Esophagus muscularis mucosa (tissue), 4 donors: ENCODE measurements at regions not wholly inside any gene's neighbourhood (a gene's known extent, or its start where the extent isn't known, plus 50 kb on each side); places are given as distances from the start of the nearest gene placed in this dataset.

Source experiments
- DNase-seq: peaks from one replicate; pipeline ENCODE4 v3.0.0-alpha.2; 2017; ENCODE audit errors: extremely low spot score
- H3K27ac ChIP-seq, 4 donors: fragments of 200-600 bp; sonication (generic); replicated peaks in 1 of 4; 1 replicate in 3 of 4; 2 replicates in 1 of 4; pipeline ENCODE4 v1.5.1; 2016 to 2019; ENCODE audit warnings: mild to moderate bottlenecking in 1 of 4
- H3K27me3 ChIP-seq, 4 donors: fragments of 200-600 bp; sonication (generic); one replicate each; pipeline versions ENCODE4 v1.5.1 to v1.6.0; 2016 to 2019
- H3K36me3 ChIP-seq, 4 donors: fragments of 200-600 bp; sonication (generic); one replicate each; pipeline ENCODE4 v1.5.1; 2016 to 2019
- H3K4me1 ChIP-seq, 4 donors: fragments of 200-600 bp; sonication (generic); one replicate each; pipeline ENCODE4 v1.5.1; 2016 to 2019
- H3K4me3 ChIP-seq, 4 donors: fragments of 200-600 bp; sonication (generic); 1 replicate in 2 of 4; 2 replicates in 2 of 4; pipeline ENCODE4 v1.5.1; 2016 to 2019; ENCODE audit warnings: mild to moderate bottlenecking in 4 of 4, moderate library complexity in 1 of 4
- H3K9me3 ChIP-seq, 4 donors: fragments of 200-600 bp; sonication (generic); 1 replicate in 3 of 4; 2 replicates in 1 of 4; pipeline ENCODE4 v1.5.1; 2016 to 2019
- EP300 ChIP-seq: sonication (generic); formaldehyde crosslinking; IDR thresholded peaks from one replicate; pipeline ENCODE4 v1.6.1; 2017; ENCODE audit warnings: antibody characterized with exemption
- POLR2A ChIP-seq: fragments of 450-650 bp; IDR thresholded peaks from one replicate; pipeline ENCODE4 v1.6.1; 2017; ENCODE audit warnings: antibody characterized with exemption, moderate library complexity, mild to moderate bottlenecking, low read depth
- POLR2AphosphoS5 ChIP-seq, 2 donors: sonication (generic); formaldehyde crosslinking; IDR thresholded peaks; one replicate each; pipeline ENCODE4 v1.6.1; 2017; ENCODE audit warnings: antibody characterized with exemption in 2 of 2
- WGBS: methylation state at CpG from one replicate; pipeline ENCODE4 v1.1.5; 2018; 5-methylcytosine and 5-hydroxymethylcytosine counted together
- intact Hi-C: fragments of 100-400 bp; cut with DNase I; formaldehyde crosslinking; loops from one replicate; pipeline ENCODE4 v1.15.1; 2023
- TF ChIP-seq, protein P1 (sequence below), 3 experiments: fragments of 200-600 bp in 2 of 3; fragments of 450-650 bp in 1 of 3; sonication (generic) in 2 of 3; IDR thresholded peaks; one replicate each; pipeline ENCODE4 v1.5.1; 2017 to 2019; ENCODE audit warnings: antibody characterized with exemption in 3 of 3, mild to moderate bottlenecking in 2 of 3, moderate library complexity in 1 of 3

GRCh38 chr12:84361651-84362551 lies 550.7 kb downstream of the SLC6A15 start:
- 95% methylated on average over 25 of the region's 27 CpGs for WGBS
- TF ChIP-seq EP300 (no peak), POLR2AphosphoS5 (IDR thresholded peaks at IDR 0.05) (no peak), POLR2A (no peak)
- TF ChIP-seq, protein P1, sequence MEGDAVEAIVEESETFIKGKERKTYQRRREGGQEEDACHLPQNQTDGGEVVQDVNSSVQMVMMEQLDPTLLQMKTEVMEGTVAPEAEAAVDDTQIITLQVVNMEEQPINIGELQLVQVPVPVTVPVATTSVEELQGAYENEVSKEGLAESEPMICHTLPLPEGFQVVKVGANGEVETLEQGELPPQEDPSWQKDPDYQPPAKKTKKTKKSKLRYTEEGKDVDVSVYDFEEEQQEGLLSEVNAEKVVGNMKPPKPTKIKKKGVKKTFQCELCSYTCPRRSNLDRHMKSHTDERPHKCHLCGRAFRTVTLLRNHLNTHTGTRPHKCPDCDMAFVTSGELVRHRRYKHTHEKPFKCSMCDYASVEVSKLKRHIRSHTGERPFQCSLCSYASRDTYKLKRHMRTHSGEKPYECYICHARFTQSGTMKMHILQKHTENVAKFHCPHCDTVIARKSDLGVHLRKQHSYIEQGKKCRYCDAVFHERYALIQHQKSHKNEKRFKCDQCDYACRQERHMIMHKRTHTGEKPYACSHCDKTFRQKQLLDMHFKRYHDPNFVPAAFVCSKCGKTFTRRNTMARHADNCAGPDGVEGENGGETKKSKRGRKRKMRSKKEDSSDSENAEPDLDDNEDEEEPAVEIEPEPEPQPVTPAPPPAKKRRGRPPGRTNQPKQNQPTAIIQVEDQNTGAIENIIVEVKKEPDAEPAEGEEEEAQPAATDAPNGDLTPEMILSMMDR (IDR thresholded peaks at IDR 0.05), result no peak
- Histone ChIP-seq H3K9me3 (no peaks in the 10 kb centered on the region), H3K27me3 (no peaks in the 10 kb centered on the region), H3K4me3 (no peak overlapping the region), H3K4me1 (no peaks in the 10 kb centered on the region), H3K36me3 (no peaks in the 10 kb centered on the region), H3K27ac (no peak overlapping the region)
- intact Hi-C loops, result no loop called here
- no peak for DNase-seq

- intact Hi-C loops, result no loop called here
- no peaks in the 10 kb centered on the region for H3K4me1 ChIP-seq
- H3K36me3 ChIP-seq, result no peaks in the 10 kb centered on the region
- WGBS, result 100% methylated on average over 2 of the region's 3 CpGs
- H3K9me3 ChIP-seq, result no peaks in the 10 kb centered on the region
- DNase-seq, result no peak
- no peak overlapping the region for H3K27ac ChIP-seq
- no peaks in the 10 kb centered on the region for H3K27me3 ChIP-seq
- no peak overlapping the region for H3K4me3 ChIP-seq
- no peak for TF ChIP-seq POLR2A
Measured at GRCh38 chr12:84357314-84357713, 555.3 kb downstream of the SLC6A15 start.

DNA sequence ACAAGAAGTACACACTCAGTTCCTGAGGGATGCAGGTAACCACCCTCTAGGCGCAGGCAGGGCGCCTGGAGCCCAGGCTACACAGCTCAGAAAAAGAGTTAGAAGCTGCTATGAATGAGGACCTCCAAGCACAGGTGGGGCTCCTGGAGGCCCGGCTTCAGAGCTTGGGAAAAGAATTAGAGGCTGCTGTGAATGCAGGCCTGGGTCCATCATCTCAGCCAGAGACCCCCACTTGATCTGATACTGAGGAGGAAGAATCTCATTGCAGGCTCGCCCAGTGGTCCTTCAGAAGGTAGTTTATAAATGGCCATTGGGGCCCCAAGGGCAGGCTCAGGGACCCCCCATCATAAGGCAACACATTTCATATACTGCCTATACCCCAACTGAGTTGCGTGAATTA lies 556.4 kb downstream of the SLC6A15 start:
- no peak overlapping the region for H3K4me3 ChIP-seq
- H3K36me3 ChIP-seq, result no peaks in the 10 kb centered on the region
- TF ChIP-seq, protein P1 (IDR thresholded peaks at IDR 0.05), result no peak
- no peak for TF ChIP-seq POLR2AphosphoS5 (IDR thresholded peaks at IDR 0.05)
- WGBS, result 92% methylated on average over 5 of the region's 5 CpGs
- H3K27me3 ChIP-seq, result no peaks in the 10 kb centered on the region
- no peaks in the 10 kb centered on the region for H3K9me3 ChIP-seq
- DNase-seq, result no peak
- no peaks in the 10 kb centered on the region for H3K4me1 ChIP-seq
- intact Hi-C loops, result no loop called here
- H3K27ac ChIP-seq, result no peak overlapping the region

DNA sequence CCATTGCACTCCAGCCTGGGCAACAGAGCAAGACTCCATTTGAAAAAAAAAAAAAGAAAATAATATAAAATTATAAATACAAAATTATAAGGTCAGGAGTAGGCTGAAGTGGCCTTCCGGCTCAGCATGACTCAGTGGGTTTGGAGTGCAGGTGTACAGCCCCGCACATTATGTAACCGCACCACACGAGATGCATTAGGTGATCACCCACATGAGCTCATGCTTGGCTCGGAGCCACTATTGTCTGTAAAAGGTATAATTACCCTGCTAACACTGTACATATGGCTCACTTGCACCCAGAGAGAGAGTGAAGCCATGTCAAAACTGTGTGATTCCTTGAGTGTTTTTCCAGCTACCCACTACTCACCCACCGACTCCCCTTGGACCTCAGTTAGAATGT lies 557.0 kb downstream of the SLC6A15 start:
- H3K27me3 ChIP-seq, result no peaks in the 10 kb centered on the region
- intact Hi-C loops, result no loop called here
- no peaks in the 10 kb centered on the region for H3K9me3 ChIP-seq
- H3K27ac ChIP-seq, result no peak overlapping the region
- no peak for TF ChIP-seq EP300
- no peak for TF ChIP-seq POLR2AphosphoS5 (IDR thresholded peaks at IDR 0.05)
- TF ChIP-seq, protein P1 (IDR thresholded peaks at IDR 0.05), result no peak
- TF ChIP-seq POLR2A, result no peak
- no peaks in the 10 kb centered on the region for H3K36me3 ChIP-seq
- 81% methylated on average over 6 of the region's 6 CpGs for WGBS
- no peaks in the 10 kb centered on the region for H3K4me1 ChIP-seq
- H3K4me3 ChIP-seq, result no peak overlapping the region
- DNase-seq, result no peak

DNA sequence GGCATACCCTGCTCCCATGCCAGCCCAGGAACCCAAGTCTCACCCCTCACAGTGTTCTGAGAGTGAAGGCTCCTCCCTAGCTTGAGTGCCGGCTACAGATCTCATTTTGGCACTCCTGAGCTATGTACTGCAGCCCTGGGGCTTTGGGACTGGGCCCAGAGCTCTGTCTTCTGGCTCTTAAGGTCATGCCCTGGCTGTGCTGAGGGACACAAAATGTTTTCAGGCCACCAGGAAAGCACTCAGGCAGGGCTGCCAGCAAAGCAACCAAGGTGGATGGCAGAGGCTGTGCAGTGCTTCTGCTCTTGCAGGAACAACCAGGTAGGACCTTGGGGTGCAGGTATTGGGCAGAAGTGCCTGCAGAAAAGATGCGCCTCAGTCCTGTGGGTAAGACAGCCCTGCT lies 564.0 kb downstream of the SLC6A15 start:
- Histone ChIP-seq H3K36me3 (no peaks in the 10 kb centered on the region), H3K4me1 (no peaks in the 10 kb centered on the region), H3K4me3 (no peak overlapping the region), H3K27ac (no peak overlapping the region), H3K9me3 (peaks cover 0 to 11% (median 0%) of the 10 kb centered on the region in 4 donors), H3K27me3 (no peaks in the 10 kb centered on the region)
- TF ChIP-seq, protein P1 (IDR thresholded peaks at IDR 0.05), result no peak
- TF ChIP-seq POLR2AphosphoS5 (IDR thresholded peaks at IDR 0.05), result no peak
- TF ChIP-seq EP300, result no peak
- TF ChIP-seq POLR2A, result no peak
- DNase-seq, result no peak
- intact Hi-C loops, result no loop called here
- 55% methylated on average over 1 of the region's 2 CpGs for WGBS
